ENCODE measurements at regions not wholly inside any gene's neighbourhood (a gene's known extent, or its start where the extent isn't known, plus 50 kb on each side); places are given as distances from the start of the nearest gene placed in this dataset.
"Not testable (repeated sequence)": the region's sequence is repeated elsewhere in the genome, so short reads cannot be mapped to it uniquely, and the experiment has no call there.

GRCh38 chr14:104265918-104266630, 127.7 kb downstream of the KIF26A start:
- Histone ChIP-seq H3K27ac (ENCODE audit: low read length) (no peak overlapping the region), H3K36me3 (ENCODE audit: control insufficient read depth in 2 of 2, insufficient read depth in 2 of 2, low read length in 2 of 2) (no peaks in the 10 kb centered on the region), H3K9ac (ENCODE audit: low read length in 2 of 2) (no peak overlapping the region), H3K4me1 (ENCODE audit: control insufficient read depth, insufficient read depth, low read length) (no peaks in the 10 kb centered on the region), H3K27me3 (ENCODE audit: control insufficient read depth in 1 of 2, insufficient read depth in 2 of 2, low read length in 2 of 2) (peaks cover 0 to 2% of the 10 kb centered on the region in 2 donors), H3K9me3 (ENCODE audit: control insufficient read depth in 2 of 2, low read length in 2 of 2) (peaks cover 0 to 6% of the 10 kb centered on the region in 2 donors), H3K4me3 (ENCODE audit: low read length in 2 of 2) (no peak overlapping the region)

GRCh38 chr14:104266631-104267575, 128.5 kb downstream of the KIF26A start:
- Histone ChIP-seq H3K27ac (ENCODE audit: low read length) (no peak overlapping the region), H3K27me3 (ENCODE audit: control insufficient read depth in 1 of 2, insufficient read depth in 2 of 2, low read length in 2 of 2) (peaks cover 0 to 2% of the 10 kb centered on the region in 2 donors), H3K9me3 (ENCODE audit: control insufficient read depth in 2 of 2, low read length in 2 of 2) (no peaks in the 10 kb centered on the region), H3K4me3 (ENCODE audit: low read length in 2 of 2) (no peak overlapping the region), H3K9ac (ENCODE audit: low read length in 2 of 2) (no peak overlapping the region), H3K36me3 (ENCODE audit: control insufficient read depth in 2 of 2, insufficient read depth in 2 of 2, low read length in 2 of 2) (no peaks in the 10 kb centered on the region), H3K4me1 (ENCODE audit: control insufficient read depth, insufficient read depth, low read length) (no peaks in the 10 kb centered on the region)

- H3K4me3 ChIP-seq (ENCODE audit: low read length in 2 of 2), result no peak overlapping the region
- H3K9me3 ChIP-seq (ENCODE audit: control insufficient read depth in 2 of 2, low read length in 2 of 2), result no peaks in the 10 kb centered on the region
- no peaks in the 10 kb centered on the region for H3K4me1 ChIP-seq (ENCODE audit: control insufficient read depth, insufficient read depth, low read length)
- H3K27ac ChIP-seq (ENCODE audit: low read length), result no peak overlapping the region
- H3K36me3 ChIP-seq (ENCODE audit: control insufficient read depth in 2 of 2, insufficient read depth in 2 of 2, low read length in 2 of 2), result no peaks in the 10 kb centered on the region
- H3K9ac ChIP-seq (ENCODE audit: low read length in 2 of 2), result no peak overlapping the region
- peaks cover 0 to 2% of the 10 kb centered on the region in 2 donors for H3K27me3 ChIP-seq (ENCODE audit: control insufficient read depth in 1 of 2, insufficient read depth in 2 of 2, low read length in 2 of 2)
Observed at GRCh38 chr14:104267895-104268294, 129.5 kb downstream of the KIF26A start.

GRCh38 chr14:104268295-104268694, 129.9 kb downstream of the KIF26A start:
- no peak overlapping the region for H3K9ac ChIP-seq (ENCODE audit: low read length in 2 of 2)
- H3K4me1 ChIP-seq (ENCODE audit: control insufficient read depth, insufficient read depth, low read length), result no peaks in the 10 kb centered on the region
- no peak overlapping the region for H3K4me3 ChIP-seq (ENCODE audit: low read length in 2 of 2)
- H3K9me3 ChIP-seq (ENCODE audit: control insufficient read depth in 2 of 2, low read length in 2 of 2), result no peaks in the 10 kb centered on the region
- H3K36me3 ChIP-seq (ENCODE audit: control insufficient read depth in 2 of 2, insufficient read depth in 2 of 2, low read length in 2 of 2), result no peaks in the 10 kb centered on the region
- H3K27ac ChIP-seq (ENCODE audit: low read length), result no peak overlapping the region
- H3K27me3 ChIP-seq (ENCODE audit: control insufficient read depth in 1 of 2, insufficient read depth in 2 of 2, low read length in 2 of 2), result peaks cover 0 to 2% of the 10 kb centered on the region in 2 donors

DNA sequence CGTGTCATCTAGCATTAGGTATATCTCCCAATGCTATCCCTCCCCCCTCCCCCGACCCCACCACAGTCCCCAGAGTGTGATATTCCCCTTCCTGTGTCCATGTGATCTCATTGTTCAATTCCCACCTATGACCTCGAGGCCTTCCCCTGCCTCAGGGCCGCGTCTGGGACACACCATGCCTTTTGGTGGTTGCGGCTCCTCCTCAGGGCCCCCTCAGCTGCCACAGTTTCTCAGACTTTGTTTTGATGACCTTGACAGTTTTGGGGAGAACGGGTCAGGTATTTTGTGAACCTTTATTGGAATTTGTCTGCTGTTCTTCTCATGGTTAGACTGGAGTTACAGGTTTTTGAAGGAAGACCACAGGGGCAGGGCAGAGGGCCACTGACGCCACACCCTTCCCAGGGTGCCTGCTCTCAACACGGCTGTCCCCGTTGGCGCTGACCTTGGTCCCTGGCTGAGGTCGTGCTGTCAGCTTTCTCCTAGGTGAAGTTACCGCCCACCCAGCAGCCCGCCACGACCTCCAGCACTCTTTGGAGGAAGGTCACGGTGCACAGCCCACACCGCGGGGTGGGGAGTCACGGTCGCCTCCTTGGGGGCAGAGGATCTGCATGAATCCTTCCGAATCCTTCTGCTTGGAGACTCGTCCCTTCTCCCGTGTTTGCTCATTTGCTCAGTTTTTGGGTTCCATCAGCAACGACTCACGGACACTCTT, 130.5 kb downstream of the KIF26A start:
- Histone ChIP-seq H3K36me3 (ENCODE audit: control insufficient read depth in 2 of 2, insufficient read depth in 2 of 2, low read length in 2 of 2) (no peaks in the 10 kb centered on the region), H3K4me1 (ENCODE audit: control insufficient read depth, insufficient read depth, low read length) (no peaks in the 10 kb centered on the region), H3K27me3 (ENCODE audit: control insufficient read depth in 1 of 2, insufficient read depth in 2 of 2, low read length in 2 of 2) (peaks cover 0 to 2% of the 10 kb centered on the region in 2 donors)

GRCh38 chr14:104269511-104270241, 131.3 kb downstream of the KIF26A start:
- H3K9ac ChIP-seq (ENCODE audit: low read length in 2 of 2); H3K36me3 ChIP-seq (ENCODE audit: control insufficient read depth in 2 of 2, insufficient read depth in 2 of 2, low read length in 2 of 2); H3K4me1 ChIP-seq (ENCODE audit: control insufficient read depth, insufficient read depth, low read length); H3K27ac ChIP-seq (ENCODE audit: low read length); H3K9me3 ChIP-seq (ENCODE audit: control insufficient read depth in 2 of 2, low read length in 2 of 2); H3K4me3 ChIP-seq (ENCODE audit: low read length in 2 of 2); H3K27me3 ChIP-seq (ENCODE audit: control insufficient read depth in 1 of 2, insufficient read depth in 2 of 2, low read length in 2 of 2): not testable (repeated sequence)

More for the DNA sequence above, 130.5 kb downstream of the KIF26A start:
- Histone ChIP-seq H3K9ac (ENCODE audit: low read length in 2 of 2) (no peak overlapping the region), H3K9me3 (ENCODE audit: control insufficient read depth in 2 of 2, low read length in 2 of 2) (no peaks in the 10 kb centered on the region), H3K27ac (ENCODE audit: low read length) (no peak overlapping the region), H3K4me3 (ENCODE audit: low read length in 2 of 2) (no peak overlapping the region)

- no peak overlapping the region for H3K4me3 ChIP-seq (ENCODE audit: low read length in 2 of 2)
- H3K9ac ChIP-seq (ENCODE audit: low read length in 2 of 2), result no peak overlapping the region
- no peaks in the 10 kb centered on the region for H3K9me3 ChIP-seq (ENCODE audit: control insufficient read depth in 2 of 2, low read length in 2 of 2)
- H3K36me3 ChIP-seq (ENCODE audit: control insufficient read depth in 2 of 2, insufficient read depth in 2 of 2, low read length in 2 of 2), result no peaks in the 10 kb centered on the region
- no peak overlapping the region for H3K27ac ChIP-seq (ENCODE audit: low read length)
- peaks cover 2% of the 10 kb centered on the region in 2 donors for H3K27me3 ChIP-seq (ENCODE audit: control insufficient read depth in 1 of 2, insufficient read depth in 2 of 2, low read length in 2 of 2)
- no peaks in the 10 kb centered on the region for H3K4me1 ChIP-seq (ENCODE audit: control insufficient read depth, insufficient read depth, low read length)
Observed at GRCh38 chr14:104271391-104271790, 133.0 kb downstream of the KIF26A start.

- Histone ChIP-seq H3K4me3 (ENCODE audit: low read length in 2 of 2) (no peak overlapping the region), H3K27me3 (ENCODE audit: control insufficient read depth in 1 of 2, insufficient read depth in 2 of 2, low read length in 2 of 2) (peaks cover 3 to 7% of the 10 kb centered on the region in 2 donors), H3K4me1 (ENCODE audit: control insufficient read depth, insufficient read depth, low read length) (no peaks in the 10 kb centered on the region), H3K9me3 (ENCODE audit: control insufficient read depth in 2 of 2, low read length in 2 of 2) (peaks cover 0 to 4% of the 10 kb centered on the region in 2 donors), H3K27ac (ENCODE audit: low read length) (no peak overlapping the region), H3K9ac (ENCODE audit: low read length in 2 of 2) (no peak overlapping the region), H3K36me3 (ENCODE audit: control insufficient read depth in 2 of 2, insufficient read depth in 2 of 2, low read length in 2 of 2) (no peaks in the 10 kb centered on the region)
Observed at GRCh38 chr14:104274806-104275205, 136.4 kb downstream of the KIF26A start.

DNA sequence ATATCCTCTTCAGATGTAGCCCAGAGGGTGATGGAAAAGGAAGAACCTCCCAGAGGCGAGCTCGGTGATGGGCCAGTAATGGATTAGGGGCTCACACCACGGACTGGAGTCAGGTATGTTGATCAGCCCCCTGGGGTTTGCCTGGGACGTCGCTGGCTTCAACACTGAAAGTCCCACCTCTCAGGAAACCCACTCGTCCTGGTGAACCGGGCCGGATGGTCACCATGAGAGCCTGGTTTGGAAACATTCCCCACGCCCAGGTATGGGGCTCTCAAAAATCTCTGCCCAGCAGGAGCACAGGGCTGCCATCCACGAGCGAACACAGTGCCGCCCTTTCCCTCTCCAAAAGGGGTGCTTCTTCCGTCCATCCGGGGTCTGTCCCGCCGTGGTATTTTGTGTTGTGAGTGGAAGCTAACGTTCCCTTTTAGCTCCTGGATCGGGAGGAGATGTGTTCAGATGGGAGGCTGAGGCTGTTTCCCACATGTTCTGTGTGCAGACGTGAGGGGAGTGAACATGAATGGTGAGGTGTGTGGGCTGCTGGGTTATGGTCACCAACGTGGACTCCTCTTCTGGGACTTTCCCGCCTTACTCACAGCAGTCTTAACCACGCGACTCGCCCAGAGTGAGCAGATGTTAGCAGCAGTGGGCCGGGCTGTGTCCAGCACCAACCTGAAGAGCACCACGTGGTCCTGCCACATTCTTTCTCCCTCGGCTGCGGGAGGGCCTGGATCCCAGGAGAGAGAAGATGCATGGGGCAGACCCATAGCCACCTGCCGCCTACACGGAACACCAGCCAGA, 139.2 kb downstream of the KIF26A start:
- Histone ChIP-seq H3K9ac (ENCODE audit: low read length in 2 of 2) (no peak overlapping the region), H3K4me3 (ENCODE audit: low read length in 2 of 2) (no peak overlapping the region), H3K27me3 (ENCODE audit: control insufficient read depth in 1 of 2, insufficient read depth in 2 of 2, low read length in 2 of 2) (peaks cover 3 to 7% of the 10 kb centered on the region in 2 donors), H3K9me3 (ENCODE audit: control insufficient read depth in 2 of 2, low read length in 2 of 2) (peaks cover 0 to 4% of the 10 kb centered on the region in 2 donors), H3K4me1 (ENCODE audit: control insufficient read depth, insufficient read depth, low read length) (no peaks in the 10 kb centered on the region), H3K36me3 (ENCODE audit: control insufficient read depth in 2 of 2, insufficient read depth in 2 of 2, low read length in 2 of 2) (no peaks in the 10 kb centered on the region), H3K27ac (ENCODE audit: low read length) (no peak overlapping the region)

Data from stomach smooth muscle (tissue), 2 donors.